H1 (cell line): ENCODE measurements at regions not wholly inside any gene's neighbourhood (a gene's known extent, or its start where the extent isn't known, plus 50 kb on each side); places are given as distances from the start of the nearest gene placed in this dataset.

Experiments
- BACH1 ChIP-seq: IDR thresholded peaks from 2 replicates; pipeline ENCODE4 v1.6.1; 2012; ENCODE audit warnings: low read length, improper control_type of control experiment
- BCL11A ChIP-seq, 2 experiments: IDR thresholded peaks; one replicate each; pipeline ENCODE4 v1.6.1; 2011; ENCODE audit warnings: low read depth in 2 of 2, low read length in 2 of 2, mild to moderate bottlenecking in 2 of 2
- EP300 ChIP-seq, 2 experiments: IDR thresholded peaks; 1 replicate in 1 of 2; 2 replicates in 1 of 2; pipeline ENCODE4 v1.6.1; 2011 to 2012; ENCODE audit warnings: low read depth in 2 of 2, low read length in 2 of 2, mild to moderate bottlenecking in 2 of 2, borderline replicate concordance in 1 of 2, inconsistent platforms in 1 of 2, moderate library complexity in 1 of 2
- EZH2 ChIP-seq: fragments of 200-600 bp; sonication (generic); IDR thresholded peaks from 2 replicates; pipeline ENCODE4 v1.7.1; 2012; ENCODE audit warnings: low read depth, mild to moderate bottlenecking, moderate library complexity, low read length, inconsistent platforms; ENCODE audit not compliant: severe bottlenecking
- HDAC6 ChIP-seq: IDR thresholded peaks from one replicate; pipeline ENCODE4 v1.7.1; 2012; ENCODE audit warnings: low read depth, mild to moderate bottlenecking, inconsistent platforms, low read length, moderate library complexity
- MAX ChIP-seq: IDR thresholded peaks from 2 replicates; pipeline ENCODE4 v1.6.1; 2012; ENCODE audit warnings: inconsistent platforms
- NANOG ChIP-seq: IDR thresholded peaks from 2 replicates; pipeline ENCODE4 v1.6.1; 2011; ENCODE audit warnings: low read length, low read depth, mild to moderate bottlenecking, inconsistent platforms; ENCODE audit not compliant: insufficient read depth, poor library complexity, severe bottlenecking
- NRF1 ChIP-seq: IDR thresholded peaks from 2 replicates; pipeline ENCODE4 v1.6.1; 2011; ENCODE audit warnings: mild to moderate bottlenecking, low read depth, low read length, improper control_type of control experiment
- SUZ12 ChIP-seq: fragments of 200-600 bp; sonication (generic); IDR thresholded peaks from 2 replicates; pipeline ENCODE4 v1.6.1; 2012; ENCODE audit warnings: mild to moderate bottlenecking, inconsistent platforms, low read length, moderate library complexity, mixed read lengths

GRCh38 chr5:56588131-56588487, 227.2 kb upstream of the MAP3K1 start (continued):
- TF ChIP-seq NANOG: no peak
- no peak for TF ChIP-seq EP300 (IDR thresholded peaks at IDR 0.05; ENCODE audit: borderline replicate concordance in 1 of 2, low read depth in 2 of 2, low read length in 2 of 2)
- TF ChIP-seq EZH2: no peak
- TF ChIP-seq HDAC6: no peak
- no peak for TF ChIP-seq BACH1
- TF ChIP-seq NRF1: no peak
- no peak for TF ChIP-seq BCL11A (IDR thresholded peaks at IDR 0.05; ENCODE audit: low read depth in 2 of 2, low read length in 2 of 2)
- no peak for TF ChIP-seq MAX
- no peak for TF ChIP-seq SUZ12
